ENCODE measurements at regions not wholly inside any gene's neighbourhood (a gene's known extent, or its start where the extent isn't known, plus 50 kb on each side); places are given as distances from the start of the nearest gene placed in this dataset.

GRCh38 chr9:7237473-7238246 is 479.9 kb downstream of the KDM4C start:
- Histone ChIP-seq H3K27ac (ENCODE audit: low read length) (no peak overlapping the region), H3K9me3 (ENCODE audit: control insufficient read depth, insufficient read depth, low read length) (no peaks in the 10 kb centered on the region), H3K4me3 (ENCODE audit: low read length) (no peak overlapping the region), H3K4me1 (ENCODE audit: control insufficient read depth, insufficient read depth, low read length) (no peaks in the 10 kb centered on the region), H3K36me3 (ENCODE audit: control insufficient read depth, insufficient read depth, low read length) (no peaks in the 10 kb centered on the region), H3K27me3 (ENCODE audit: control insufficient read depth, insufficient read depth, low read length) (no peaks in the 10 kb centered on the region)
- 91% methylated on average over 1 of the region's 1 CpG for WGBS (ENCODE audit: insufficient coverage)
- H3K4me1 Mint-ChIP-seq = no peaks in the 10 kb centered on the region
- H3K27me3 Mint-ChIP-seq (ENCODE audit: low read depth in 2 of 2) = peaks cover 2 to 7% of the 10 kb centered on the region in 2 donors
- no peaks in the 10 kb centered on the region for H3K36me3 Mint-ChIP-seq
- no peak overlapping the region for H3K4me3 Mint-ChIP-seq
- H3K9me3 Mint-ChIP-seq = no peaks in the 10 kb centered on the region
- DNase-seq (no peak), ATAC-seq (no peak)
- intact Hi-C loops (cut with micrococcal nuclease) = no loop called here
- TF ChIP-seq CTCF (IDR thresholded peaks at IDR 0.05) = no peak
- H3K27ac Mint-ChIP-seq = no peak overlapping the region

- Mint-ChIP-seq H3K9me3 (no peaks in the 10 kb centered on the region), H3K27me3 (ENCODE audit: low read depth in 2 of 2) (peaks cover 4 to 17% of the 10 kb centered on the region in 2 donors), H3K27ac (no peak overlapping the region), H3K4me3 (no peak overlapping the region), H3K4me1 (no peaks in the 10 kb centered on the region), H3K36me3 (no peaks in the 10 kb centered on the region)
- Histone ChIP-seq H3K27me3 (ENCODE audit: control insufficient read depth, insufficient read depth, low read length) (no peaks in the 10 kb centered on the region), H3K4me3 (ENCODE audit: low read length) (no peak overlapping the region), H3K4me1 (ENCODE audit: control insufficient read depth, insufficient read depth, low read length) (no peaks in the 10 kb centered on the region), H3K36me3 (ENCODE audit: control insufficient read depth, insufficient read depth, low read length) (no peaks in the 10 kb centered on the region), H3K9me3 (ENCODE audit: control insufficient read depth, insufficient read depth, low read length) (no peaks in the 10 kb centered on the region), H3K27ac (ENCODE audit: low read length) (no peak overlapping the region)
- ATAC-seq (no peak), DNase-seq (no peak)
- WGBS (ENCODE audit: insufficient coverage) = 85% methylated on average over 5 of the region's 5 CpGs
- TF ChIP-seq CTCF (IDR thresholded peaks at IDR 0.05) = no peak
- intact Hi-C loops (cut with micrococcal nuclease) = no loop called here
Measured at GRCh38 chr9:7236186-7236585, 478.4 kb downstream of the KDM4C start.

- Histone ChIP-seq H3K27me3 (ENCODE audit: control insufficient read depth, insufficient read depth, low read length) (no peaks in the 10 kb centered on the region), H3K27ac (ENCODE audit: low read length) (no peak overlapping the region), H3K4me3 (ENCODE audit: low read length) (no peak overlapping the region), H3K36me3 (ENCODE audit: control insufficient read depth, insufficient read depth, low read length) (no peaks in the 10 kb centered on the region), H3K9me3 (ENCODE audit: control insufficient read depth, insufficient read depth, low read length) (no peaks in the 10 kb centered on the region), H3K4me1 (ENCODE audit: control insufficient read depth, insufficient read depth, low read length) (no peaks in the 10 kb centered on the region)
- H3K36me3 Mint-ChIP-seq = no peaks in the 10 kb centered on the region
- H3K4me3 Mint-ChIP-seq = no peak overlapping the region
- no peaks in the 10 kb centered on the region for H3K9me3 Mint-ChIP-seq
- H3K27ac Mint-ChIP-seq = no peak overlapping the region
- DNase-seq = peak in 1 of 2 donors; percentile 6
- WGBS (ENCODE audit: insufficient coverage) = 74% methylated on average over 5 of the region's 5 CpGs
- intact Hi-C loops (cut with micrococcal nuclease) = no loop called here
- peak in 1 of 3 donors; percentile 37 for ATAC-seq
- TF ChIP-seq CTCF (IDR thresholded peaks at IDR 0.05) = no peak
- H3K4me1 Mint-ChIP-seq = no peaks in the 10 kb centered on the region
- peaks cover 13 to 38% of the 10 kb centered on the region in 2 donors for H3K27me3 Mint-ChIP-seq (ENCODE audit: low read depth in 2 of 2)
Measured at GRCh38 chr9:7234144-7234543, 476.4 kb downstream of the KDM4C start.

- Histone ChIP-seq H3K27ac (ENCODE audit: low read length) (no peak overlapping the region), H3K36me3 (ENCODE audit: control insufficient read depth, insufficient read depth, low read length) (no peaks in the 10 kb centered on the region), H3K4me1 (ENCODE audit: control insufficient read depth, insufficient read depth, low read length) (no peaks in the 10 kb centered on the region), H3K27me3 (ENCODE audit: control insufficient read depth, insufficient read depth, low read length) (peaks cover 2% of the 10 kb centered on the region), H3K9me3 (ENCODE audit: control insufficient read depth, insufficient read depth, low read length) (no peaks in the 10 kb centered on the region), H3K4me3 (ENCODE audit: low read length) (no peak overlapping the region)
- WGBS (ENCODE audit: insufficient coverage) = 98% methylated on average over 2 of the region's 2 CpGs
- H3K4me1 Mint-ChIP-seq = peaks cover 0 to 6% of the 10 kb centered on the region in 2 donors
- no peak for TF ChIP-seq CTCF (IDR thresholded peaks at IDR 0.05)
- H3K4me3 Mint-ChIP-seq = no peak overlapping the region
- intact Hi-C loops (cut with micrococcal nuclease) = no loop called here
- peaks cover 22 to 64% of the 10 kb centered on the region in 2 donors for H3K27me3 Mint-ChIP-seq (ENCODE audit: low read depth in 2 of 2)
- no peak for ATAC-seq
- no peaks in the 10 kb centered on the region for H3K36me3 Mint-ChIP-seq
- no peak overlapping the region for H3K27ac Mint-ChIP-seq
- DNase-seq = no peak
- no peaks in the 10 kb centered on the region for H3K9me3 Mint-ChIP-seq
Measured at GRCh38 chr9:7229571-7229970, 471.8 kb downstream of the KDM4C start.
